ENCODE measurements at regions not wholly inside any gene's neighbourhood (a gene's known extent, or its start where the extent isn't known, plus 50 kb on each side); places are given as distances from the start of the nearest gene placed in this dataset.
A peak's percentile ranks its signal among the peaks of the same experiment; 100 is the strongest.

GRCh38 chr4:162657966-162658365 is 494.2 kb upstream of the FSTL5 start:
- H3K79me2 ChIP-seq (ENCODE audit: low read depth) = no peaks in the 10 kb centered on the region
- H3F3A ChIP-seq (ENCODE audit: low read depth) = no peaks in the 10 kb centered on the region
- Mint-ChIP-seq H3K27me3 (ENCODE audit: insufficient read depth, low read depth) (no peaks in the 10 kb centered on the region), H3K9me3 (no peaks in the 10 kb centered on the region), H3K4me1 (no peaks in the 10 kb centered on the region), H3K36me3 (no peaks in the 10 kb centered on the region), H3K27ac (no peak overlapping the region), H3K4me3 (no peak overlapping the region)
- H3K4me2 ChIP-seq = no peak overlapping the region
- H4K20me1 ChIP-seq (ENCODE audit: low read depth) = no peaks in the 10 kb centered on the region
- no peaks in the 10 kb centered on the region for H3K9me3 ChIP-seq (ENCODE audit: low read depth)
- DNase-seq (ENCODE audit: low spot score) = no peak
- no peak for TF ChIP-seq CTCF (IDR thresholded peaks at IDR 0.05)
- TF ChIP-seq EZH2 (IDR thresholded peaks at IDR 0.05) = no peak
- no peak for TF ChIP-seq EZH2phosphoT487 (IDR thresholded peaks at IDR 0.05)
- H3K27me3 ChIP-seq = no peaks in the 10 kb centered on the region
- H3K4me3 ChIP-seq = no peak overlapping the region
- no peak overlapping the region for H2AFZ ChIP-seq (replicated peaks)
- H3K27ac ChIP-seq = no peak overlapping the region
- no peaks in the 10 kb centered on the region for H3K4me1 ChIP-seq
- H3K9ac ChIP-seq = no peak overlapping the region
- H3K36me3 ChIP-seq = no peaks in the 10 kb centered on the region

DNA sequence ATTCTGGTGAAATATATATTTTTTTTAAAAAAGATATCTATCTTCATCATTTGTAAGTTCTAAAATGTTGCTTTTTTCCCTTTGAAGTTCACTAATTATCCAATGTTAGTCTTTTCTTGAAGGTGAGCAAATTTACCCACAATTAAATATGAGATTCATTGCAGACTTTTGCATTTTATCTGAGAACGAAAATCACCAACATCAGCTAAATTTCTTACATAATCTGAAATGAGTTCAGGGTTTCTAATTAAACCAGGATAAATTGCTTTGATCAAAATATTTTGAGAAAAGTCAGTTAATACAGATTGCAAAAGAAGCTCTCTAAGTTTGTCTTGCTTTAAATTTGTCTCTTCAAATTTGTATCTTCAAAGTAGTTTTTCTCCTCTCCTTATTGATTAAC is 486.4 kb upstream of the FSTL5 start:
- Mint-ChIP-seq H3K9me3 (no peaks in the 10 kb centered on the region), H3K4me3 (no peak overlapping the region), H3K27me3 (ENCODE audit: insufficient read depth, low read depth) (no peaks in the 10 kb centered on the region), H3K36me3 (no peaks in the 10 kb centered on the region), H3K27ac (no peak overlapping the region), H3K4me1 (no peaks in the 10 kb centered on the region)
- TF ChIP-seq CTCF (IDR thresholded peaks at IDR 0.05) = no peak
- no peak for TF ChIP-seq EZH2 (IDR thresholded peaks at IDR 0.05)
- Histone ChIP-seq H3K27ac (no peak overlapping the region), H2AFZ (replicated peaks) (no peak overlapping the region), H3K36me3 (no peaks in the 10 kb centered on the region), H3K79me2 (ENCODE audit: low read depth) (no peaks in the 10 kb centered on the region), H3K27me3 (no peaks in the 10 kb centered on the region), H3K9ac (no peak overlapping the region), H3K4me3 (no peak overlapping the region), H3K4me1 (no peaks in the 10 kb centered on the region), H3K9me3 (ENCODE audit: low read depth) (no peaks in the 10 kb centered on the region), H4K20me1 (ENCODE audit: low read depth) (no peaks in the 10 kb centered on the region), H3K4me2 (no peak overlapping the region), H3F3A (ENCODE audit: low read depth) (no peaks in the 10 kb centered on the region)
- no peak for DNase-seq (ENCODE audit: low spot score)

DNA sequence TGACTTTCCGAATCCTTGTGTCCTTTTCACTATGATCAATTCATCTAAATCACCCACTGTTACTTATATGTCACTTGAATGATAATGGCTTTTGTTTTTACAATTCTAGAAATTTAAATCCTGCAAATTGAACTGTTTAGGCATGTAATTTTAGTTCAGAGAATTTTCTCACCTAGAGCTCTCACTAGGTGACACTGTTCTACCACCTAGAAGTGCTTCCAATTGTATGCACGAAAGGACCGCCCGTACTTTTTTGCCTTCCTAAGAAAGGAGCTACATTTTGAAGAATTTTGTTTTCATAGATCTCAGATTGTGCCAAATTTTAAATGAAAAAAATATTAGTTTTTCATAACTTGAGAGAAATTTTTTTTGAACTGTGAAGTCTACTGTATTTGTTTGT is 481.6 kb upstream of the FSTL5 start:
- Histone ChIP-seq H3K4me2 (no peak overlapping the region), H4K20me1 (ENCODE audit: low read depth) (no peaks in the 10 kb centered on the region), H3K4me3 (no peak overlapping the region), H3K4me1 (no peaks in the 10 kb centered on the region), H2AFZ (replicated peaks) (no peak overlapping the region), H3K27me3 (no peaks in the 10 kb centered on the region), H3F3A (ENCODE audit: low read depth) (no peaks in the 10 kb centered on the region), H3K36me3 (no peaks in the 10 kb centered on the region), H3K79me2 (ENCODE audit: low read depth) (no peaks in the 10 kb centered on the region), H3K27ac (no peak overlapping the region), H3K9me3 (ENCODE audit: low read depth) (no peaks in the 10 kb centered on the region), H3K9ac (no peak overlapping the region)
- no peaks in the 10 kb centered on the region for H3K9me3 Mint-ChIP-seq
- no peak for TF ChIP-seq EZH2phosphoT487 (IDR thresholded peaks at IDR 0.05)
- TF ChIP-seq CTCF (IDR thresholded peaks at IDR 0.05) = peak; percentile 56
- no peak overlapping the region for H3K4me3 Mint-ChIP-seq
- H3K27me3 Mint-ChIP-seq (ENCODE audit: insufficient read depth, low read depth) = no peaks in the 10 kb centered on the region
- DNase-seq (ENCODE audit: low spot score) = peak; percentile 39
- H3K4me1 Mint-ChIP-seq = no peaks in the 10 kb centered on the region
- no peak overlapping the region for H3K27ac Mint-ChIP-seq
- H3K36me3 Mint-ChIP-seq = no peaks in the 10 kb centered on the region

DNA sequence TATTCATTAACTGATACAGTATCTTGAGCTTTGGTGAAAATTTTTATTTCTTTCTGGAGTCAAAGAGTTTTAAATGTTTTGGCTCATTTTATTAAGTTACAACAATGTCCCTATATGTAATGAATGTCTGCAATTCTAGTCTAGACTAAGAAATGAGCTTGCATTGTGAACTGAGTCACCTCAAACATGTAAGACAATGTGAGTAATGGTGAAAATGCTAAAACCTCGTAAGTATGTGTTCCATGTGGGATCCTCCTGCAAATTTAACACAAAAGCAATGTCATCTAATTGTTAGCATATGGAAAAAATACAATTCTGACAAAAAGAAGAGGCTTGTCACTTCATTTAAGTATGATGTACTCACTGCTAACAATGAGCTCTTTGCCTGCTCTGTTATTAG is 480.5 kb upstream of the FSTL5 start:
- no peaks in the 10 kb centered on the region for H3K79me2 ChIP-seq (ENCODE audit: low read depth)
- H4K20me1 ChIP-seq (ENCODE audit: low read depth) = no peaks in the 10 kb centered on the region
- no peak overlapping the region for H3K9ac ChIP-seq
- H2AFZ ChIP-seq (replicated peaks) = no peak overlapping the region
- H3K27me3 ChIP-seq = no peaks in the 10 kb centered on the region
- no peak for DNase-seq (ENCODE audit: low spot score)
- no peaks in the 10 kb centered on the region for H3F3A ChIP-seq (ENCODE audit: low read depth)
- Mint-ChIP-seq H3K36me3 (no peaks in the 10 kb centered on the region), H3K27ac (no peak overlapping the region), H3K4me3 (no peak overlapping the region), H3K9me3 (no peaks in the 10 kb centered on the region), H3K4me1 (no peaks in the 10 kb centered on the region), H3K27me3 (ENCODE audit: insufficient read depth, low read depth) (no peaks in the 10 kb centered on the region)
- no peak overlapping the region for H3K27ac ChIP-seq
- no peak overlapping the region for H3K4me3 ChIP-seq
- no peak overlapping the region for H3K4me2 ChIP-seq
- H3K4me1 ChIP-seq = no peaks in the 10 kb centered on the region
- TF ChIP-seq EZH2phosphoT487 (IDR thresholded peaks at IDR 0.05) = no peak
- TF ChIP-seq EZH2 (IDR thresholded peaks at IDR 0.05) = no peak
- no peak for TF ChIP-seq CTCF (IDR thresholded peaks at IDR 0.05)
- H3K36me3 ChIP-seq = no peaks in the 10 kb centered on the region
- no peaks in the 10 kb centered on the region for H3K9me3 ChIP-seq (ENCODE audit: low read depth)
